PC-9 (cell line): ENCODE measurements at regions not wholly inside any gene's neighbourhood (a gene's known extent, or its start where the extent isn't known, plus 50 kb on each side); places are given as distances from the start of the nearest gene placed in this dataset.

ENCODE experiments used
- BruUV-seq: library from RNA; stranded (reverse); fragments of 400-500 nt; replicated peaks from 2 replicates; lab custom pipeline; 2021; lab: Mats Ljungman, UMichigan
- CTCF ChIA-PET: fragments of 300-600 bp; sonication (Branson Sonifier 250); formaldehyde crosslinking; loops from one replicate; lab custom pipeline; 2022; ENCODE audit warnings: antibody characterized with exemption; lab: Charles Lee
- POLR2A ChIA-PET: fragments of 300-600 bp; sonication (Branson Sonifier 250); formaldehyde crosslinking; loops from one replicate; lab custom pipeline; 2022; ENCODE audit warnings: antibody characterized with exemption; ENCODE audit not compliant: unreplicated experiment; lab: Charles Lee
- DNase-seq, 2 experiments: peaks; one replicate each; pipeline versions ENCODE4 v3.0.0 to v3.0.0-alpha.2; 2015 to 2022; ENCODE audit warnings: mixed read lengths in 1 of 2
- H2AFZ ChIP-seq: fragments of 200-600 bp; sonication (generic); 2 replicates; pipeline ENCODE4 v1.8.1; 2017; ENCODE audit warnings: antibody characterized with exemption
- H3F3A ChIP-seq: fragments of 200-600 bp; sonication (generic); 2 replicates; pipeline ENCODE4 v1.8.1; 2017; ENCODE audit warnings: antibody characterized with exemption, mild to moderate bottlenecking, low read depth; ENCODE audit not compliant: insufficient read depth
- H3K27ac ChIP-seq: fragments of 200-600 bp; sonication (generic); 2 replicates; pipeline ENCODE4 v1.6.1; 2016; ENCODE audit warnings: mixed run types
- H3K27me3 ChIP-seq: fragments of 200-600 bp; sonication (generic); 2 replicates; pipeline ENCODE4 v1.6.1; 2016; ENCODE audit warnings: low read depth, mixed run types; ENCODE audit not compliant: insufficient read depth
- H3K36me3 ChIP-seq: fragments of 200-600 bp; sonication (generic); 2 replicates; pipeline ENCODE4 v1.6.1; 2016; ENCODE audit warnings: low read depth, mixed run types
- H3K4me1 ChIP-seq: fragments of 200-600 bp; sonication (generic); replicated peaks from 2 replicates; pipeline ENCODE4 v1.6.1; 2016; ENCODE audit warnings: mixed run types; ENCODE audit not compliant: insufficient read depth
- H3K4me2 ChIP-seq: fragments of 200-600 bp; sonication (generic); 2 replicates; pipeline ENCODE4 v1.6.1; 2017; ENCODE audit warnings: mixed run types
- H3K4me3 ChIP-seq: fragments of 200-600 bp; sonication (generic); 2 replicates; pipeline ENCODE4 v1.6.1; 2016; ENCODE audit warnings: mixed run types
- H3K79me2 ChIP-seq: fragments of 200-600 bp; sonication (generic); 2 replicates; pipeline ENCODE4 v1.6.1; 2017; ENCODE audit warnings: low read depth, mixed run types
- H3K9me2 ChIP-seq: fragments of 200-600 bp; sonication (generic); 2 replicates; pipeline ENCODE4 v1.8.1; 2017; ENCODE audit warnings: mild to moderate bottlenecking; ENCODE audit not compliant: insufficient read depth
- H3K9me3 ChIP-seq: fragments of 200-600 bp; sonication (generic); 2 replicates; pipeline ENCODE4 v1.8.1; 2016; ENCODE audit warnings: low read depth; ENCODE audit not compliant: insufficient read depth
- H4K20me1 ChIP-seq: fragments of 200-600 bp; sonication (generic); 2 replicates; pipeline ENCODE4 v1.8.1; 2017; ENCODE audit not compliant: insufficient read depth
- EZH2 ChIP-seq: fragments of 200-600 bp; sonication (generic); IDR thresholded peaks from 2 replicates; pipeline ENCODE4 v1.8.0; 2017; ENCODE audit warnings: antibody characterized with exemption, low read depth
- intact Hi-C: fragments of 100-400 bp; cut with micrococcal nuclease; formaldehyde crosslinking; loops from one replicate; pipeline ENCODE4 v1.10.0; 2022; ENCODE audit not compliant: unreplicated experiment
- TF ChIP-seq, protein P1 (sequence below): fragments of 200-600 bp; sonication (generic); conservative IDR thresholded peaks from 2 replicates; pipeline ENCODE4 v1.6.1; 2017; ENCODE audit warnings: mixed run types, antibody characterized with exemption, mild to moderate bottlenecking, moderate library complexity

DNA sequence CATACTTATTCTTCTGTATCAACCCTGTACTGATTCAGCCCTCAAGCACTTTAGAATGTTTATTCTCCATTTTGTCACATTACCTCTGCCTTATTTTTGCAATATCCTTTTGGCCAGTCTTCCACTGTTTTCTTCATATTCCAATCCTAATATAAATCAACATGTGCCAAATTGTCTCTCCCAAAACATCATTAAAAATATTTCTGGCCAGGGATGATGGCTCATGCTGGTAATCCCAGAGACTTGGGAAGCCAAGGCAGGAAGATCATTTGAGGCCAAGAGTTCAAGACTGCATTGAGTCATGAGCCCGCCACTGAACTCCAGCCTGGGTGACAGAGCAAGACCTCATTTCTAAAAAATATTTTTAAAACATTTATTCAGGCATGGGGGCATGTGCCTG lies 641.4 kb upstream of the CBLB start:
- Histone ChIP-seq H3K9me2 (peaks cover 3% of the 10 kb centered on the region; the same call in 1 of the 2 replicates), H3K4me3 (no peak overlapping the region), H3K79me2 (no peaks in the 10 kb centered on the region), H3F3A (no peaks in the 10 kb centered on the region; the same call in 1 of the 2 replicates), H3K27ac (no peak overlapping the region), H3K36me3 (no peaks in the 10 kb centered on the region), H2AFZ (no peak overlapping the region), H3K4me1 (no peaks in the 10 kb centered on the region), H3K27me3 (no peaks in the 10 kb centered on the region), H4K20me1 (no peaks in the 10 kb centered on the region), H3K9me3 (no peaks in the 10 kb centered on the region; the same call in none of the 2 replicates), H3K4me2 (no peak overlapping the region)
- ChIA-PET POLR2A (no interaction called here), CTCF (no interaction called here)
- TF ChIP-seq EZH2 = no peak
- TF ChIP-seq, protein P1, sequence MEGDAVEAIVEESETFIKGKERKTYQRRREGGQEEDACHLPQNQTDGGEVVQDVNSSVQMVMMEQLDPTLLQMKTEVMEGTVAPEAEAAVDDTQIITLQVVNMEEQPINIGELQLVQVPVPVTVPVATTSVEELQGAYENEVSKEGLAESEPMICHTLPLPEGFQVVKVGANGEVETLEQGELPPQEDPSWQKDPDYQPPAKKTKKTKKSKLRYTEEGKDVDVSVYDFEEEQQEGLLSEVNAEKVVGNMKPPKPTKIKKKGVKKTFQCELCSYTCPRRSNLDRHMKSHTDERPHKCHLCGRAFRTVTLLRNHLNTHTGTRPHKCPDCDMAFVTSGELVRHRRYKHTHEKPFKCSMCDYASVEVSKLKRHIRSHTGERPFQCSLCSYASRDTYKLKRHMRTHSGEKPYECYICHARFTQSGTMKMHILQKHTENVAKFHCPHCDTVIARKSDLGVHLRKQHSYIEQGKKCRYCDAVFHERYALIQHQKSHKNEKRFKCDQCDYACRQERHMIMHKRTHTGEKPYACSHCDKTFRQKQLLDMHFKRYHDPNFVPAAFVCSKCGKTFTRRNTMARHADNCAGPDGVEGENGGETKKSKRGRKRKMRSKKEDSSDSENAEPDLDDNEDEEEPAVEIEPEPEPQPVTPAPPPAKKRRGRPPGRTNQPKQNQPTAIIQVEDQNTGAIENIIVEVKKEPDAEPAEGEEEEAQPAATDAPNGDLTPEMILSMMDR = no peak
- DNase-seq = no peak
- intact Hi-C loops = no loop called here
- BruUV-seq = no TSS peak

DNA sequence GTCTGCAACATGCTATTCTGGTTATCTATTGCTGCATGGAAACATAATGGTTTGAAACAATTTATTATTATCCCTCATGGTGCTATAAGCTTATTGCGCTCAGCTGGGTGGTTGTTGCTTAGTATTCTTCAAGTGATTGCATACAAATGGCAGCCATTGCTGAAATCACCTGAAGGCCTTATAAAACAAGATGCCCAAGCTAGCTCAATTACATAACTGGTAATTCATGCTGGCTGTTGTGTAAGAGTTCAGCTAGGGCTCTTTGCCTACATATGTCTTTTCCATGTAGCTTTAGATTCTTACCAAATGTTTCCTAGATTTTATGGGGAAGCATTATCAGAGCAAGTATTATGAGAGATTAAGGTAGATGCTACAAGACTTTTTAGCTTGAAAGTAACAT lies 644.0 kb upstream of the CBLB start:
- Histone ChIP-seq H3K4me2 (no peak overlapping the region), H3K4me3 (no peak overlapping the region), H3F3A (no peaks in the 10 kb centered on the region; the same call in 1 of the 2 replicates), H3K9me3 (no peaks in the 10 kb centered on the region), H3K36me3 (no peaks in the 10 kb centered on the region), H3K79me2 (no peaks in the 10 kb centered on the region), H3K27me3 (no peaks in the 10 kb centered on the region), H4K20me1 (no peaks in the 10 kb centered on the region), H3K9me2 (peaks cover 3% of the 10 kb centered on the region; the same call in 1 of the 2 replicates), H3K27ac (no peak overlapping the region), H2AFZ (no peak overlapping the region), H3K4me1 (no peaks in the 10 kb centered on the region)
- intact Hi-C loops = no loop called here
- BruUV-seq = no TSS peak
- TF ChIP-seq, protein P1 = no peak
- no peak for TF ChIP-seq EZH2
- CTCF ChIA-PET = no interaction called here
- POLR2A ChIA-PET = no interaction called here
- DNase-seq = no peak

DNA sequence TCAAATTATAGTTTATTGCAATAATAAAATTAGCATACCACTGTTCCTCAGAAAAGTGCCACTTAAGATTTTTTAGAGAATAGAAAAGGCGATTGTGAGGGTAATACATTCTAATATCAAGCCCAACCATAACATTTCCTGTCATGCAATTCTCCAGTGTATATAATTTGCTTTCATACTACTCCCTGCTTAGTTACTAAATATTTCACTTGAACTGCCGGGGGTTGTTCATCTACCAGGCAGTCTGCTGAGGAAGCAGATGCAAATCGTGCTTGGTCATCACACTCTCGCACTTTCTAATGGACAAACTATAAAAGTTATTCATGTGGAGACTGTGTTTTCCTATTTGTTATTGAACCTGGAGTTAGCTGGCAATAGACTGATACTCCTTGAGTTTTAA lies 645.6 kb upstream of the CBLB start:
- Histone ChIP-seq H3K9me2 (peaks cover 3% of the 10 kb centered on the region; the same call in 1 of the 2 replicates), H3K79me2 (no peaks in the 10 kb centered on the region), H3K4me3 (no peak overlapping the region), H3K27me3 (no peaks in the 10 kb centered on the region), H4K20me1 (no peaks in the 10 kb centered on the region), H3F3A (no peaks in the 10 kb centered on the region), H3K4me2 (no peak overlapping the region), H3K4me1 (peaks cover 11% of the 10 kb centered on the region), H2AFZ (0 out of 2 replicates have a peak overlapping the region, but pooled peaks have one; percentile 11), H3K9me3 (no peaks in the 10 kb centered on the region), H3K36me3 (no peaks in the 10 kb centered on the region), H3K27ac (no peak overlapping the region)
- intact Hi-C loops = no loop called here
- ChIA-PET POLR2A (no interaction called here), CTCF (no interaction called here)
- no TSS peak for BruUV-seq
- DNase-seq = no peak
- TF ChIP-seq EZH2 = no peak
- TF ChIP-seq, protein P1 = no peak
